IPS-20b (cell line): ENCODE measurements at regions not wholly inside any gene's neighbourhood (a gene's known extent, or its start where the extent isn't known, plus 50 kb on each side); places are given as distances from the start of the nearest gene placed in this dataset.
"Not testable (repeated sequence)": the region's sequence is repeated elsewhere in the genome, so short reads cannot be mapped to it uniquely, and the experiment has no call there.

ENCODE experiments used
- H3K27ac ChIP-seq: one replicate; pipeline ENCODE4 v1.5.1; 2013; ENCODE audit warnings: low read length
- H3K27me3 ChIP-seq: 2 replicates; pipeline ENCODE4 v1.6.1; 2013; ENCODE audit warnings: mild to moderate bottlenecking, low read length, inconsistent platforms; ENCODE audit not compliant: insufficient read depth
- H3K36me3 ChIP-seq: 2 replicates; pipeline ENCODE4 v1.6.1; 2013; ENCODE audit warnings: low read depth, mild to moderate bottlenecking, inconsistent platforms, low read length, moderate library complexity; ENCODE audit not compliant: insufficient read depth
- H3K4me1 ChIP-seq: 2 replicates; pipeline ENCODE4 v1.6.1; 2013; ENCODE audit warnings: mild to moderate bottlenecking, control low read depth, inconsistent platforms, low read length, moderate library complexity; ENCODE audit not compliant: insufficient read depth
- H3K4me3 ChIP-seq: 2 replicates; pipeline ENCODE4 v1.5.1; 2013; ENCODE audit warnings: mild to moderate bottlenecking, low read length, inconsistent platforms
- H3K9ac ChIP-seq: 2 replicates; pipeline ENCODE4 v1.6.1; 2013; ENCODE audit warnings: low read depth, mild to moderate bottlenecking, inconsistent platforms, low read length, moderate library complexity
- H3K9me3 ChIP-seq: 2 replicates; pipeline ENCODE4 v1.6.1; 2013; ENCODE audit warnings: mild to moderate bottlenecking, low read depth, low read length, inconsistent platforms; ENCODE audit not compliant: insufficient read depth

DNA sequence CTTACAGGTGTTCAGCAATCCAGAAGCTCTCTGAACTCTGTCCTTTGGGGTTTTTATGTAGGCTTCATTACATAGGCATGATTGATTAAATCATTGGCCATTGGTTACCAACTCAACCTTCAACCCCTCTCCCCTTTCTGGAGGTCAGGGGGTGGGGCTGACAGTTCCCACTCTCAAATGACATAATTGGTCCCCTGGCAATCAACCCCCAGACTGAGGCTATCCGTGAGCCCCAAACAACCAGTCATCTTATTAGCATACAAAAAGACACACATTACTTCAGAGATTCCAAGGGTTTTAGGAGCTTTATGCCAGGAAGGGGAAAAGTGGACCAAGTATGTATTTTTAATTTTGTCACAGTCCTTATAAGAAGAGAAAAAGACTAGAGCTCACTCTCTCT, 92.1 kb downstream of the ZNF467 start:
- Histone ChIP-seq H3K36me3 (no peaks in the 10 kb centered on the region), H3K9me3 (no peaks in the 10 kb centered on the region), H3K9ac (no peak overlapping the region), H3K27me3 (no peaks in the 10 kb centered on the region), H3K27ac (no peak overlapping the region), H3K4me3 (no peak overlapping the region), H3K4me1 (peaks cover 27% of the 10 kb centered on the region)

DNA sequence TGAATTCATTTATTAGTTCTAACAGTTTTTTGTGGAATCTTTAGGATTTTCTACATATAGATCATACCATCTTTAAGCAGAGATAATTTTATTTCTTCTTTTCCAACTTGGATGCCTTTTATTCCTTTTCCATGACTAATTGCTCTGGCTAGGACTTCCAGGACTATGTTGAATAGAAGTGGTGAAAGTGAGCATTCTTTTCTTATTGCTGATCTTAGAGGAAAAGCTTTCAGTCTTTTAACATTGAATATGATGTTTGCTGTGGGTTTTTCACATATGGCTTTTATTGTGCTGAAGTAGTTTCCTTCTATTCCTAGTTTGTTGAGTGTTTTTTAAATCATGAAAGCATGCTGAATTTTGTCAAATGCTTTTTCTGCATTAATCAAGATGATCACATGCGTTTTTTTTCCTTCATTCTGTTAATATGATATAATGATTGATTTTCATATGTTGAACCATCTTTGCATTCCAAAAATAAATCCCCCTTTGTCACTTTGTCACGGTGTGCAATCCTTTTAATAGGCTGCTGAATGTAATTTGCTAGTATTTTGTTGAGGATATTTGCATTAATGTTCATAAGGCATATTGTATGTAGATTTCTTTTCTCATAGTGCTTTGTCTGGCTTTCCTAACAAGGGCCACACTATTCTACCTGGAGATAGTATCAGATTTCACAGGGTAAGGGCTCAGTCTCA, 92.9 kb downstream of the ZNF467 start:
- H3K4me3 ChIP-seq, result no peak overlapping the region
- no peak overlapping the region for H3K9ac ChIP-seq
- no peaks in the 10 kb centered on the region for H3K36me3 ChIP-seq
- H3K4me1 ChIP-seq, result peaks cover 19% of the 10 kb centered on the region
- H3K27me3 ChIP-seq, result no peaks in the 10 kb centered on the region
- no peaks in the 10 kb centered on the region for H3K9me3 ChIP-seq
- H3K27ac ChIP-seq, result no peak overlapping the region

DNA sequence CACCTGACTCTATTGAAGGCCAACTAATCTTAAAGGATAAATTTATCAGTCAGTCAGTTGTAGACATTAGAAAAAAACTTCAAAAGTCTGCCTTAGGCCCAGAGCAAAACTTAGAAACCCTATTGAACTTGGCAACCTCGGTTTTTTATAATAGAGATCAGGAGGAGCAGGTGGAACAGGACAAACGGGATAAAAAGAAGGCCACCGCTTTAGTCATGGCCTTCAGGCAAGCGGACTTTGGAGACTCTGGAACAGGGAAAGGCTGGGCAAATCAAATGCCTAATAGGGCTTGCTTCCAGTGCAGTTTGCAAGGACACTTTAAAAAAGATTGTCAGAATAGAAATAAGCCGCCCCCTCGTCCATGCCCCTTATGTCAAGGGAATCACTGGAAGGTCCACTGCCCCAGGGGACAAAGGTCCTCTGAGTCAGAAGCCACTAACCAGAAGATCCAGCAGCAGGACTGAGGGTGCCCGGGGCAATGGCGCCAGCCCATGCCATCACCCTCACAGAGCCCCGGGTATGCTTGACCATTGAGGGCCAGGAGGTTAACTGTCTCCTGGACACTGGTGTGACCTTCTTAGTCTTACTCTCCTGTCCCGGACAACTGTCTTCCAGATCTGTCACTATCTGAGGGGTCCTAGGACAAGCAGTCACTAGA, 98.5 kb downstream of the ZNF467 start:
- H3K9me3 ChIP-seq, H3K27me3 ChIP-seq, H3K9ac ChIP-seq, H3K27ac ChIP-seq, H3K4me1 ChIP-seq, H3K4me3 ChIP-seq, H3K36me3 ChIP-seq: not testable (repeated sequence)

DNA sequence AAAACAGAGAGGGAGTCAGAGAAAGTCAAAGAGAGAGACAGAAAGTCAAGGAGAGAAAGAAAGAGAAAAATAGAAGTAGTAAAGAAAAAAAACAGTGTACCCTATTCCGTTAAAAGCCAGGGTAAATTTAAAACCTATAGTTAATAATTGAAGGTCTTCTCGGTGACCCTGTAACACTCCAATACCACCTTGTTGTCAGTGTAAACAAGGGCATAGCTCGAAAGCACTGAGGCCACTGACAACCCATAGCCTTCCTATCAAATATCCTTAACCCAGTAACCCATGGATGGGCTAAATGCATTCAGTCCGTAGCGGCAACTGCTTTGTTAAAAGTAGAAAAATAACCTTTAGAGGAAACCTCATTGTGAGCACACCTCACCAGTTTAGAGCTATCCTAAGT, 100.4 kb downstream of the ZNF467 start:
- Histone ChIP-seq H3K9ac (no peak overlapping the region), H3K27ac (no peak overlapping the region), H3K9me3 (no peaks in the 10 kb centered on the region), H3K4me1 (no peaks in the 10 kb centered on the region), H3K4me3 (no peak overlapping the region), H3K27me3 (no peaks in the 10 kb centered on the region), H3K36me3 (no peaks in the 10 kb centered on the region)

DNA sequence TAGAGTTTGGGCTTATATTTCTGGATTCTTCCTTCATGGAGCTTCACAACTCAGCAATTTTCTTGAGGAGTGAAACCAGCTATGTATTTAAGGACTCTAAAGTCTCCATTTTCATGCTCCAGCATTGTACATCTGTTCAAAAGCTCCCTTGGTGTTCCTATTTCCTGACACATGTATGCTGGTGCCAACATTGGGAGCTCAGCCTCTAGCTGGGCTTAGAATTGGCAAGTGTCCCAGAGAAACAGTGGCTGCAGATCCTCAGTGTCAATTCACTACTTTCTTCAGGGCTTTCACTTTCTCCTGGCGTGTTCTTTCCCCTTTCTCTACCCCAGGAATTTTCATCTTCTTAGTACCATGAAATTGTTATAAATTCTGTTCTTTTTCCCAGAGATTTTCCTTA, 103.1 kb downstream of the ZNF467 start:
- no peaks in the 10 kb centered on the region for H3K36me3 ChIP-seq
- H3K4me3 ChIP-seq, result no peak overlapping the region
- no peaks in the 10 kb centered on the region for H3K27me3 ChIP-seq
- H3K4me1 ChIP-seq, result no peaks in the 10 kb centered on the region
- no peak overlapping the region for H3K9ac ChIP-seq
- no peaks in the 10 kb centered on the region for H3K9me3 ChIP-seq
- H3K27ac ChIP-seq, result no peak overlapping the region

DNA sequence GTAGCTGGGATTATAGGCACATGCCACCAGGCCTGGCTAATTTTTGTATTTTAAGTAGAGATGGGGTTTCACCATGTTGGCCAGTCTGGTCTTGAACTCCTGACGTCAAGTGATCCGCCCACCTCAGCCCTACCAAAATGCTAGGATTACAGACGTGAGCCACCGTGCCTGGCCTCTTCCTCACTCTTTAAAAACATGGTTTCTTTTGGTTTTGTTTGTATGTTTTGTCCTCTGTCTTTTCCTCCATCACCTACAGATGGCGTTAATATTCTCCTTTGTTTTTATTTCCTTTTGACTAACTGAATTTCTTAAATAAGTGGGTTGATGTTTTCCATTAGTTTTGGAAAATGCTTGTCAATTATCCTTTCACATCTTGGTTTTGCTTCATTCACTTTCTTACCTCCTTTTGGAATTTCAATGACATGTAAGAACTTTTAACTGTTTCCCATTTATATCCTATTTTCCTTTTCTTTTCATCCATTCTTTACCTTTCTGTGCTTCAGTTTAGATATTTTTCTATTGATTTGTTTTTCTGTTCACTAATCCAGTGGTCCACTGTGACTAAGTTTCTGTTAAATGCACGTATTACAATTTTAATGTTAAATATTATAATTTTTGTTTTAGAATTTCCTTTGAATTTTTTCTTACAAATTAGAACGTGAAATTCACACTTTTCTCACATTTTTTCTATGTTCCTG, 104.1 kb downstream of the ZNF467 start:
- no peak overlapping the region for H3K9ac ChIP-seq
- no peaks in the 10 kb centered on the region for H3K27me3 ChIP-seq
- no peaks in the 10 kb centered on the region for H3K4me1 ChIP-seq
- H3K36me3 ChIP-seq, result no peaks in the 10 kb centered on the region
- H3K27ac ChIP-seq, result no peak overlapping the region
- H3K4me3 ChIP-seq, result no peak overlapping the region
- H3K9me3 ChIP-seq, result no peaks in the 10 kb centered on the region

DNA sequence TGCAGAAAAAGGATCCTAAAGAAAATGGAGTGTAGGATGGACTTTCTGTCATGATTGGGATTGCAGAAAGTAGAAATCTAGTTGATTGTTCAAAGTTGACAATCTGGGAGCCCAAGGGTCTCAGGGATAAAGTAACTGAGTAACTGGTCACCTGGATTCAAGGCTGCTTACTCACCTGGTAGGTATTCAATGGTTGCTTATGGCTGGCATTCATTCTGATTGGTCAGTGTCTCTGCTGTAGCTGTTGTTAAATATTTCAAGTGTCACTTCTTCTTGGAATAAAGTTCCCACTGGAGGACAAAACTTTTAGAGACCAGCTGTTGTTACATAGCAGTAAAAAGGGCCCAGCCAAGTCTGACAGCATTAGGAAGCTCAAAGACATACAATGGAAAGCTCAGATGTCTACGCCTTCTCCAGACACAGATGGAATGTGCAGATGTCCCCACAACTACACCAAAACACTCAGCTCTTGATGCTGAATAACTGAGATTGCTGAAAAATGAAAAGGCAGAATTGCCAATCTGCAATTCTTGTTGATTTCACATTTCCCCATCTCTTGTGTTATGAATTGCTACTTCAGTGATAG, 106.9 kb downstream of the ZNF467 start:
- Histone ChIP-seq H3K27ac (no peak overlapping the region), H3K4me3 (no peak overlapping the region), H3K4me1 (peaks cover 7% of the 10 kb centered on the region; the same call in 1 of the 2 replicates), H3K27me3 (no peaks in the 10 kb centered on the region), H3K36me3 (no peaks in the 10 kb centered on the region), H3K9me3 (no peaks in the 10 kb centered on the region), H3K9ac (no peak overlapping the region)

DNA sequence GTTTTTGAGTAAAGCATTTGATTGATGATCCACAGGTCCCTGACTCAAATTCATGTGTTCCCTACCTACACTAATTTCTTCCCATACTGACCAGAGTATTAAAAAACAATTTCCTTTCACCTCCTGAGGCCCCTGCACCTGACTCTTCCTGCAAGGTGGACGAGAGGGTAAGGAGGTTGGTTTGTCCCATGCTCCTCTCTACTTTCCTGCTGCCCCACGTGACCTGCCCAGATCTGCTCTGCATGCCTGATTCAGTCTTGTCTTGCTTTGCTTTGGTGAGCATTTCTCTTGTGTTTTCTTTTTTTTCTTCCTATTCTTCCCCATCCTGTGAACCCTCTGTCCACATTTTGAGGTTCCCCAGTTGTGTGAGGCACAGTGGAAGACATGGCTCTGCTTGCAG, 107.8 kb downstream of the ZNF467 start:
- not testable (repeated sequence) for H3K4me1 ChIP-seq, H3K27me3 ChIP-seq, H3K9ac ChIP-seq, H3K36me3 ChIP-seq, H3K27ac ChIP-seq, H3K9me3 ChIP-seq, H3K4me3 ChIP-seq

DNA sequence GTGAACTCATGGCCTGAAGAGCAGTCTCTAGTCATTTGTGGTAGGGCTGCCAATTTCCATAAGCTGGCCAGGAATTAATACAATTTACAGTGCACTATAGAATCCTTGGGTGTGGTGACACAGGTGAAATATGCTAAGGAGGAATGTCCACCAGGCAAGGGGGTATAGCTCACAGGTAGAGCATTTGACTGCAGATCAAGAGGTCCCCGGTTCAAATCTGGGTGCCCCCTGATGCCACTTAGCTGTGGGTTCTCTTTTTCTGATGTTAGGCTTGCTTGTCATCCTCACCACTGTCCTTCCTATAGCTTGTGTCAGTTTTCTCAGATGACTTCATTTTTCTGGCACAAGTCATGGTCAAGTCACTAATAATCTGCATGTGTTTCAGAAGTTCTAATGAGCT, 108.7 kb downstream of the ZNF467 start:
- Histone ChIP-seq H3K36me3 (no peaks in the 10 kb centered on the region), H3K9ac (no peak overlapping the region), H3K9me3 (no peaks in the 10 kb centered on the region; the same call in 1 of the 2 replicates)

DNA sequence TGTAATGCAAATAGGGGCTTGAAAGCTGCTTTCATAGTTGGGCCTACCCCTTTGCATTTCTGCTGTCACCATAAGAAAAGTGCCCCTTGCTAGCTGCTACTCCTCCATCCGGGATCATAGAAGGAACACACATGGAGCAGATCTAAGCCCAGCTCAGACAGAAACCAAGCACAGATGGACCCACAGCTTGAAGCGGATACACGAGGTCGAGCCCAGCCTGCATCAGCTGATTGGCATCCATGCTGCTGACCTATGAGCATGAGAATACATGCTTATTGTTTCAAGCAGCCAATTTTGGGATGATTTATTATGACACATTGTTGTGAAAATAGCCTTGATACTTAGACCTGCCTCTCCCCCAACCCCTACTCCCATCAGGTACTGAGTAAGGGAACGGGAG, 109.2 kb downstream of the ZNF467 start:
- Histone ChIP-seq H3K27ac (no peak overlapping the region), H3K9me3 (no peaks in the 10 kb centered on the region; the same call in 1 of the 2 replicates), H3K27me3 (no peaks in the 10 kb centered on the region), H3K4me3 (no peak overlapping the region), H3K9ac (no peak overlapping the region), H3K4me1 (peaks cover 7% of the 10 kb centered on the region; the same call in 1 of the 2 replicates), H3K36me3 (no peaks in the 10 kb centered on the region)

More for the DNA sequence above, 108.7 kb downstream of the ZNF467 start:
- no peak overlapping the region for H3K4me3 ChIP-seq
- H3K27me3 ChIP-seq, result no peaks in the 10 kb centered on the region
- H3K4me1 ChIP-seq, result peaks cover 7% of the 10 kb centered on the region; the same call in 1 of the 2 replicates
- H3K27ac ChIP-seq, result no peak overlapping the region

DNA sequence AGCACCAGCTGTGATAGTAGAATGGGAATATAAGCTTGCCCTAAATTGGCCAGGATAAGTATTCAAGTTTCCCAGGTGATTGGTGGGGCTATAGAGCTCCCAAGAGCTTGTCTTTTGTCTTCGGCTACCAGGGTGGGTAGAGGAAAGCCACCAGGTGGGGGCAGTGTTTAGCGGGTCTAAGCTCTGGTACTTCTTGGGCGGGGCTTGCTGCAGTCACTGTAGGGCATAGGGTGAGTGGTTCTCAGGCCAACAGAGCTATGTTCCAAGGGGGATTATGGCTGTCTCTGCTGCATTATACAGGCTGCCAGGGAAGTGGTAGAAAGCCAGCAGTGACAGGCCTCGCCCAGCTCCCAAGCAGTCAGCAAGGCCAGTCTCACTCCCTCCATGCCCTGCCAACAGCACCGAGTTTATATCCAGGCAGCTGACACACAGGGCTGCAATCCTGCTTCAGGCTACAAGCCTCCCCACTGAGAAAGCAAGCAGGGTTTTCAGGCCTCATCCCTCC, 110.7 kb downstream of the ZNF467 start:
- H3K4me3 ChIP-seq, result 0 out of 2 replicates have a peak overlapping the region, but pooled peaks have one; percentile 10
- H3K9me3 ChIP-seq, result no peaks in the 10 kb centered on the region; the same call in 1 of the 2 replicates
- H3K9ac ChIP-seq, result no peak overlapping the region; the same call in 1 of the 2 replicates

More for the DNA sequence above, 110.7 kb downstream of the ZNF467 start:
- Histone ChIP-seq H3K27me3 (no peaks in the 10 kb centered on the region), H3K4me1 (peaks cover 7% of the 10 kb centered on the region; the same call in 1 of the 2 replicates), H3K27ac (no peak overlapping the region), H3K36me3 (no peaks in the 10 kb centered on the region)
